Amniotic stem cell (primary cell): ENCODE measurements at regions not wholly inside any gene's neighbourhood (a gene's known extent, or its start where the extent isn't known, plus 50 kb on each side); places are given as distances from the start of the nearest gene placed in this dataset.
"Not testable (repeated sequence)": the region's sequence is repeated elsewhere in the genome, so short reads cannot be mapped to it uniquely, and the experiment has no call there.

Source experiments
- DNase-seq: peaks from one replicate; lab custom pipeline; 2025; lab: John Stamatoyannopoulos, UW

- DNase-seq = no peak
Measured at GRCh38 chr13:58191754-58192153, 560.2 kb downstream of the PCDH17 start.

GRCh38 chr13:58202099-58202498 lies 570.6 kb downstream of the PCDH17 start:
- no peak for DNase-seq

GRCh38 chr13:58207501-58207900 lies 576.0 kb downstream of the PCDH17 start:
- DNase-seq = no peak

GRCh38 chr13:58235454-58235853 lies 603.9 kb downstream of the PCDH17 start:
- DNase-seq = no peak

- DNase-seq = no peak
Measured at GRCh38 chr13:58238972-58239773, 607.6 kb downstream of the PCDH17 start.

GRCh38 chr13:58239774-58240268 lies 608.3 kb downstream of the PCDH17 start:
- no peak for DNase-seq

GRCh38 chr13:58247080-58247479 lies 615.5 kb downstream of the PCDH17 start:
- DNase-seq = no peak

GRCh38 chr13:58254943-58255342 lies 623.4 kb downstream of the PCDH17 start:
- no peak for DNase-seq

- no peak for DNase-seq
Measured at GRCh38 chr13:58266271-58266670, 634.7 kb downstream of the PCDH17 start.

GRCh38 chr13:58298556-58299135 lies 667.1 kb downstream of the PCDH17 start:
- DNase-seq = no peak

- DNase-seq = no peak
Measured at GRCh38 chr13:58300224-58300623, 668.7 kb downstream of the PCDH17 start.

- no peak for DNase-seq
Measured at GRCh38 chr13:58300974-58301681, 669.6 kb downstream of the PCDH17 start.

- no peak for DNase-seq
Measured at GRCh38 chr13:58302349-58302748, 670.8 kb downstream of the PCDH17 start.

GRCh38 chr13:58306062-58306461 lies 674.5 kb downstream of the PCDH17 start:
- DNase-seq = no peak

GRCh38 chr13:58313219-58313618 lies 681.7 kb downstream of the PCDH17 start:
- DNase-seq = no peak

- no peak for DNase-seq
Measured at GRCh38 chr13:58318495-58319167, 687.1 kb downstream of the PCDH17 start.

GRCh38 chr13:58324161-58324560 lies 692.6 kb downstream of the PCDH17 start:
- no peak for DNase-seq

GRCh38 chr13:58329746-58330145 lies 698.2 kb downstream of the PCDH17 start:
- no peak for DNase-seq

- no peak for DNase-seq
Measured at GRCh38 chr13:58340895-58341294, 709.4 kb downstream of the PCDH17 start.

- DNase-seq = no peak
Measured at GRCh38 chr13:58341318-58341717, 709.8 kb downstream of the PCDH17 start.

GRCh38 chr13:58343076-58343475 lies 711.5 kb downstream of the PCDH17 start:
- DNase-seq = no peak

- not testable (repeated sequence) for DNase-seq
Measured at GRCh38 chr13:58352100-58352499, 720.6 kb downstream of the PCDH17 start.
